ENCODE measurements at regions not wholly inside any gene's neighbourhood (a gene's known extent, or its start where the extent isn't known, plus 50 kb on each side); places are given as distances from the start of the nearest gene placed in this dataset.

- DNase-seq, result no peak
Observed at GRCh38 chr11:120061036-120061760, 76.7 kb downstream of the TRIM29 start.

DNA sequence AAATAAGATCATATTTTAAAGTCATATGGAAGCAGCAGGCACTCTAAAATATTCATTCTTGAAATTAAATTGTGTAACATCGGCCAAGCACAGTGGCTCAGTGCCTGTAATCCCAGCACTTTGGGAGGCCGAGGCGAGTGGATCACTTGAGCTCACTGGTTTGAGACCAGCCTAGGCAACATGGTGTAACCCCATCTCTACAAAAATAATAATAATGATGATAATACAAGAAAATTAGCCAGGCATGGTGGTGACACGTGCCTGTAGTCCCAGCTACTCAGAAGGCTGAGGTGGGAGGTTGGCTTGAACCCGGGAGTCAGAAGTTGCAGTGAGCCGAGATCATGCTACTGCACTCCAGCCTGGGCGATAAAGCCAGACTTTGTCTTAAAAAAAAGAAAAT lies 77.4 kb downstream of the TRIM29 start:
- no peak for DNase-seq

- DNase-seq, result no peak
Observed at GRCh38 chr11:120058931-120059330, 79.0 kb downstream of the TRIM29 start.

DNA sequence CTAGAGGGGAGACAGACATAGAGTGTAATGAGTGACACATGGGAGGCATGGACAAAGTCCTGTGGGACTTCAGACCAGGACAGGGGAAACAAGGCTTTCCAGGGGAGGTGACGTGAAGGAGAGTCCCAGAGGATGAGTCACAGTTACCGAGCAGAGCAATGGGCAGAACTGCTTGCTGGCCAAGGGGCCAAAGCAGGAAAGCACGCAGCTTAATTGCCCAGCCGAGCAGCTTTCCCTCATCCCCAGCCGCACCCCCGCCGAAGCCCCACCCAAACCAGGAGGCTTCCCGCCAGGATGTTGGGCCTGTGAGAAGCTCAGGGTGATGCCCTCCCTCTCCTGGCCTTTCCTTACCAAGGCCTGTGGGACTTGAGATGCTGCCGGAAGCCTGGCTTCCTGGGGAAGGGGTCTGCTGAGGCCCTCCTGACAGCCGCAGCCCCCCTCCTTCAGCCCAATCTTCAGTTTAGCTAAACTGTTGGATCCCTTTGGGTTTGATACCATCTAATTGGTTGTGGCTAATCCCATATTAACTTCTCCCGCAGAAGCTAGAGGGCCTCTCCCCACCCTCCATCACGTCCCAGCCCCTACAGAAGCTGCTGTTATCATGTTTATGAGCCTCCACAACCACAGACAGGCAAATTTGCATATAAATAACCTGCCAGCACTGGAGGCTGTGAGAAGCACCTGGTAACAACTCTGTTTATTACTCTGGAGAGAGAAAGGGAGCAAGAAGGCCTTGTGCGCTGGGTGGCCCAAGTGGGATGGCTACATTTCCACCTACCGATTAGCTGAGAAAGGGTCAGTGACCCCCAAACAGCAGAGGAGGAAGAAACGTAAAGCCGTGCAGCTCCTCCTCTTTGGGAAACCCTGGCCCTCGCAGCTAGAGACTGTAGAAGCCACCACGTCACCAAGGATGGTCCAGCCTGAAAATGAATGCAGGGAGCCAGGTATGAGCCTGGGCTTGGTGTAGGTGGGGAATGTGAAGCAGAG lies 80.0 kb downstream of the TRIM29 start:
- no peak for DNase-seq

DNA sequence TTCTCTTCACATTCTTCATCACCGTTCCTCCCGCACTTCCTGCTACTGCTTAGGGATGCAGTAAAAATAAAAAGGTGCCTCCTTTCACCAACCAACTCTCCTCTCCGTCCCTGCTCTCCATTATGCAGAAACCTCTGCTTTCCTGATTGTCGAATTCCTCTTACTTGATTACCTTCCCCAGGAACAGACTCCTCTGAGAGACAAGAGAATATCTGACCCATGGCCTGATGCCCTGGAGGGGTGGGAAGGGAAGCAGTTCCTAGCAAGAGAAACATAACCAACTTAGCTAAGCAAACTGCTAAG lies 80.9 kb downstream of the TRIM29 start:
- no peak for DNase-seq

DNA sequence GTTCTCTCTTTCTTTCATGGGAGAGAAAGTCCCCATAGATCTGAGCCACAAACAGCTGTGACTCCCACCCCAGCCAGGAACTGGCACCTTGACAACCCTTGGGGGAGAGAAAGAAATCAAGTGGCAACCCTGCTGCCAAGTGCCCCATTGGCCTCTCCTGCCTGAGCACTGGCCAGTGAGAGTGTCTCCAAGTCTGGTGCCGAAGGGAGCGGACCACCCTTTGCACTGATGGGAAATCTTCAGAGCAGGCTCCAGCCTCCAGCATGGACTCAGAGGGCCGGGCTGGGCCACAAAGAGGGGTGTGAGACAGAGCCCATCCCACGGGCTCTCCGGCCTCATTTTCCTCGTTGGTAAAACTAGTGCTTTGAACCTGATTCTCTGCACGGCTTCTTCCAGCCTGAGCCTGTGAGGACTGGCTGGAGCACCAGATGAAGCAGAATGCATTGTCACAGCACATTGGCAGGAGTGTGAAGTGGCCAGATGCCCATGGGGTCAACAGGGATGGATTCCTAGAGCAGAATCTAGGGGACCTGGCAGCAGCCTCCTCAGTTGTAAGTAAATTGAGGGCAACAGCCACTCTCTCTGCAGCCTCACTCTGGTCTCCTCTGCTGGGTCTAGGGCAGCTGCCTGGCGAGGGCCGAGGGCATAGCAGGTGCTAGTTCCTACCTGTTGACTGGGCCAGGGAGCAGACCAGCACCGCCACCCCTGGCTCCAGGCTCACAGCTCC lies 81.4 kb downstream of the TRIM29 start:
- no peak for DNase-seq

- no peak for DNase-seq
Observed at GRCh38 chr11:120055646-120056045, 82.3 kb downstream of the TRIM29 start.

GRCh38 chr11:120054753-120055045 lies 83.2 kb downstream of the TRIM29 start:
- DNase-seq, result no peak

- DNase-seq, result no peak
Observed at GRCh38 chr11:120054016-120054752, 83.7 kb downstream of the TRIM29 start.

DNA sequence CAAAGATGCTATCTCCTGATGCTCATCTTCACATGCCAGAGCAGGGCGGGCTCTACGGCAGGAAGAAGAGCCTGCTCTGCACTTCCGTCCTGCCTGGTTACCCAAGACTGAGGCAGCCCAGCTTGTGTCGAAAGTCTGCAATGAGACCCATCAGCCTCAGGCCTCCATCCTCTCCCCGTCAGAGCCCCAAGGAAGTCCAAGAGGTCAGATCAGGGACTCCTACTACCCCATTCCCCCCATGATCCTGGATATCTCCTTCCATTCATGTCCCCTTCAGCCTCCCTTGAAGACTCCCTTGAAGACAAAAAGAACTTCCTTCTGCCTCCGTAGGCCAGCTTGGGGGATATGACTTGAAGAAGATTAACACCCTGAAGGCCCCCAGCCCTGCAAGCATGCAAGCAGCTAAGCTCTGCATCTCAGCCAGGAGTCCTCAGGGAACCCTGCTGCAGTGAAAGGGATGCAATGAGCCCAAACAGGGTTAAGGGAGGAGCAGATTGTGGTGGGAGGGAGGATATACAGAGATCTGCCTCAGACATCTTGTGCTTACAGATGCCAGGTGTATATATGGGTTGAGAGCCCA lies 85.6 kb downstream of the TRIM29 start:
- DNase-seq, result no peak

DNA sequence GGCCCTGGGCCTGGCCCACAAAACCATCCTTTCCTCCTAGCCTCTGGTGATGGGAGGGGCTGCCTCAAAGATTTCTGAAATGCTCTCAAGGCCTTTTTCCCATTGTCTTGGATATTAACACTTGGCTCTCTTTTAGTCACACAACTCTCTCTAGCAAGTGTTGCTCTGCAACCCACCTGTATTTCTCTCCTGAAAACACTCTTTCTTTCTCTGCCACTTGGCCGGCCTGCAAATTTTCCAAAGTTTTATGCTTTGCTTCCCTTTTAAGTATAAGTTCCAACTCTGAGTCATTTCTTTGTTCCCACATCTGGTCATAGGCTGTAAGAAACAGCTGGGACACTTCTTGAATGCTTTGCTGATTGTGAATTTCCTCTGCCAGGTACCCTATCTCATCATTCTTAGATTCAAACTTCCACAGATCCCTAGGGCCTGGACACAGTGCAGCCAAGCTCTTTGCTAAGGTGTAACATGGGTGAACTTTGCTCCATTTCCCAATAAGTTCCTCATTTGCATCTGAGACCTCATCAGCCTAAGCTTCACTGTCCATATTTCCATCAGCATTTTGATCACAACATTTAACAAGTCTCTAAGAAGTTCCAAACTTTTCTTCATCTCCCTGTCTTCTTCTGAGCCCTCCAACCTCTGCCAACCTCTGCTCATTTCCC lies 93.8 kb downstream of the TRIM29 start:
- DNase-seq, result no peak

DNA sequence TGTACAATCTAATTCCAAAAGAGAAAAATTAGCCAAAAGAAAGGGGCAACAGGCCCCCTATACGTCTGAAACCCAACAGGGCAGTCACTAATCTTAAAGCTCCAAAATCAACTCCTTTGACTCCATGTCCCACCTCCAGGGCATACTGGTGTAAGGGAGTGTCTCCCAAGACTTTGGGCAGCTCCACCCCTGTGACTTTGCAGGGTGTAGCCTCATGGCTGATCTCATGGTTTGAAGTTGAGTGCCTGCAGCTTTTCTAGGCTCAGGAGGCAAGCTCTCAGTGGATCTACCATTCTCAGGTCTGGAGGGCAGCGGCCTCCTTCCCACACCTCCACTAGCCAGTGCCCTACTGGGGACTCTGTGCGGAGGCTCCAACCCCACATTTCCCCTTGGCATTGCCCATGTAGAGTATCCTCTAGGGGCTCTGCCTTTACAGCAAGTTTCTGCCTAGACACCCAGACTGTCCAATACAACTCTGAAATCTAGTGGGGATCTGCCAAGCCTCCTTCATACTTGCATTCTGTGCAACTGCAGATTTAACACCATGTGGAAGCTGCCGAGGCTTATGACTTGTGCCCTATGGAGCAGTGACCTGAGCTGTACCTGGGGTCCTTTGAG lies 94.5 kb downstream of the TRIM29 start:
- DNase-seq, result no peak

DNA sequence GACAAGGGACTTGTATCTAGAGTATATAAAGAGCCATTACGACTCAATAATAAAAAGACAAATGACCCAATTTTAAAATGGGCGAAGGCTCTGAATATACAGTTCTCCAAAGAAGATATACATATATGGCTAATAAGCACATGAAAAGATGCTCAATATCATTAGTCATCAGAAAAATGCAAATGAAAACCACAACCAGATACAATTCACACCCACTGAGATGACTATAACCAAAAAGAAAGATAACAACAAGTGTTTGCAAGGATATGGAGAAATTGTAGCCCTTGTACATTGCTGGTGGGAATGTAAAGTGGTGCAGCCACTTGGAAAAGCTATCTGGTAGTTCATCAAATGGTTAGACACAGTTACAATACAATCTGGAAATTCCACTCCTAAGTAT lies 96.3 kb downstream of the TRIM29 start:
- DNase-seq, result no peak

- no peak for DNase-seq
Observed at GRCh38 chr11:120040151-120040840, 97.6 kb downstream of the TRIM29 start.

GRCh38 chr11:120039039-120039438 lies 98.9 kb downstream of the TRIM29 start:
- DNase-seq, result no peak

DNA sequence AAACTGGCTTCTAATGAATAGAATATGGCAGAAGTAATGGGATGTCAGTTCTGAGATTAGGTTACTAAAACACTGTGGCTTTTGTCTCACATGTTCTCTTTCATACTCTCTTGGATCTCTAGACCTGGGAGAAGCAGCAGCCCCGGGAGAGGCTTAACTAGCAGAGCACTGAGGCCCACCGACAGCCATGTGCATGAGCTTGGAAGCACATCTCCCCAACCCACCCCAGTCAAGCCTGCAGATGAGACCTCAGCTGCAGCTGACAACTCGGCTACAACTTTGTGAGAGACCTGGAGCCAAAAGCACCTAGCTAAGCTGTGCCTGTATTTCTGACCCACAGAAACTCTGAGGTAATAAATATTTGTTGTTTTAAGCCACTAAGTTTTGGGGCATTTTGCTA lies 100.8 kb downstream of the TRIM29 start:
- DNase-seq, result no peak

DNA sequence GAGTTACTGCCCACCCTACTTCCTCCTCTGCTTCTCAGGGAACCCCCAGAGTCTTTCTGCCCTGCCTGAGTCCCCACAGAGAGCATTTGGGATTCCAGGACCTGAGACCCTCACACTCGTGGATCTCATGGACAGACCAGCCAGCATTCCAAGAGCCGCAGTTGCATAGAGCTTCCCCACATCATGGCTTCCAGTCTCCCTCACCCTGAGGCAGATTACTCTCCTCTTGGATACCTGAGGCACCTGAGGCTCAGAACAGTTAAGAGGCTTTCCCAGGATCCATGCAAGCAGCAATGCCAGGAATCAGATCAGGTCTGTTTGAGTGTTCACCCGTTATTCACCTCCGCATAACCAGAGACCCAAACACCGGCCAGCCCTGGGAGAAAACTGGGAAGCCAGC lies 102.2 kb downstream of the TRIM29 start:
- no peak for DNase-seq

DNA sequence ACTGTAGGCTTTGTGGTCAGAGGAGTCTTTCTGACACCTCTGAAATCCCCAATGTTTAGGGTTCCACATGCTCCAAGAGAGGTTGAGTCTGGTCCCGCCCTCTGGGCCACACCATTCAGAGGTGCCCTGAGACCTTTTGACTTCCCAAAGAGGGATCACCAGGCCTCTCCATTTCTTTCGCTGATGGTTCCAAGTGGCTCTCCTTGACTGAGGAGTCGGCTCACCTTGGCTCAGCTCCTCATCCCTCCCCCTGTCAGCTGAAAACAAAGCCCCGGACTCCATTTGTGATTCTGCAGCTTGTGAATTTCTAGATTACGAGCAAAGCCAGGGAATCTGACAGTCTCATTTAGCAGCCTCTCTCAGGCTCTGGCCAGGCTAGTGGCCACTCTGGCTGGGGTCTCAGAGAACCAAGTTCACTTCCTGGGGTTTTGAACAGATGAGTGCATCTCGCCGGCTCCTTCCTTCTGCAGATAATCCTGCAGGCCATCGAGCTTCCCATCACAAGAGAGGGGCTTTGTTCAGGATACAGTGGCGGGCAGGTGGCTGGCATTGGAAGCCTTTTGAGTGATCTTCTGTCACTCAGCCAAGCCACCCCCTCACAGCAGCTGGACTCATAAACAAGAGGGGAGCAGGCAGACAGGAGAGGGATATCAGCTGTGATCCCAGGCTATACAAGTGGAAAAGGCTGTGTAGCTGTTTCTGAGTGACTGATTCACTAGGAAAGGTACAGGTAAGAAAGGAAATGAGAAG lies 102.9 kb downstream of the TRIM29 start:
- DNase-seq, result peak; percentile 32

DNA sequence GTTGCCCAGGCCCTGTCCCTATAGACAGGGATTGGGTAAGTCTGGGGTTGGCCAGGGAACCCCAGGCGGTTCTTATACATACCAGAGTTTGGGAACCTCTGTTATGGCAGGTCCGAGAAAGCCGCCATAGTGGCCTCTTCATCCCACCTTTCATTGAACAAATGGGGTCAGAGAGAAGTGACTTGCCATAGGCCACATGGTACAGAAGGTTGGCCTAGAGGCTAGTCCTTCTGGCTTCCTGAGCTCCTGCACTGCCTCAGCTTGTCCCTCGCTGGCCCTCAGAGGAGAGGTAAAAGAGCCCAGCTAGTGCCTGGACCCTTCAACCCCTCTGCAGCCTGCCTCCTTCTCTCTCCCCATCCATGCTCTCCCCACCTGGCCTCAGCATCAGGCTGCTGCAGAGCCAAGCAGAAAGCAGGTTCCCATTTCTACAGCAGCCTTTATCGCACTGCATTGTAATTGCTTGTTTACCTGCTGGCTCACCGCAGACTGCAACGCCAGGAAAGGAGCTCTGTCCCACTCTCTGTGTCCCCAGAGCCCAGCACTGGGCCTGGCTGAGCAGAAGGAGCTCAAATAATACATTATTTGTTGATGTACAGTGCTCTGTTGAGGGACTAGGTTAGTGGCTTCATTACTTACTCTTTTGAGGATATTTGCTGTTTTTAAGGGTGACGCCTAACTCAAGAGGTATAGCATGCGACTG lies 103.6 kb downstream of the TRIM29 start:
- DNase-seq, result no peak

All from left kidney (tissue), 1 donor.